Caco-2 (cell line): ENCODE measurements at regions not wholly inside any gene's neighbourhood (a gene's known extent, or its start where the extent isn't known, plus 50 kb on each side); places are given as distances from the start of the nearest gene placed in this dataset.

Source experiments
- BruUV-seq: library from RNA; stranded (reverse); fragments of 400-500 nt; replicated peaks from 2 replicates; lab custom pipeline; 2021; lab: Mats Ljungman, UMichigan
- CTCF ChIA-PET: fragments of 300-600 bp; sonication (Branson Sonifier 250); formaldehyde crosslinking; loops from one replicate; lab custom pipeline; 2022; ENCODE audit warnings: antibody characterized with exemption; lab: Charles Lee
- POLR2A ChIA-PET: fragments of 300-600 bp; sonication (Branson Sonifier 250); formaldehyde crosslinking; loops from one replicate; lab custom pipeline; 2022; ENCODE audit warnings: antibody characterized with exemption; lab: Charles Lee
- DNase-seq, 2 experiments: peaks; one replicate each; pipeline versions ENCODE4 v3.0.0 to v3.0.0-alpha.2; 2020 to 2022
- H3K27me3 ChIP-seq: replicated peaks from 2 replicates; pipeline ENCODE4 v1.6.0; 2011; ENCODE audit warnings: low read length; ENCODE audit not compliant: control insufficient read depth, insufficient read depth
- H3K36me3 ChIP-seq: 2 replicates; pipeline ENCODE4 v1.5.1; 2011; ENCODE audit warnings: low read length; ENCODE audit not compliant: control insufficient read depth, insufficient read depth
- H3K4me1 ChIP-seq: fragments of 250-450 bp; sonication (Bioruptor Pico); 2 replicates; pipeline ENCODE4 v1.5.1; 2020; ENCODE audit warnings: mild to moderate bottlenecking
- H3K4me3 ChIP-seq: 2 replicates; pipeline ENCODE4 v1.5.1; 2011; ENCODE audit warnings: low read depth, mild to moderate bottlenecking, control low read depth, low read length
- H3K9me3 ChIP-seq: fragments of 250-450 bp; sonication (Bioruptor Pico); 2 replicates; pipeline ENCODE4 v1.5.1; 2020; ENCODE audit warnings: mild to moderate bottlenecking, moderate library complexity
- H3K27ac Mint-ChIP-seq: one replicate; pipeline ENCODE4 v1.8.0; 2022; ENCODE audit warnings: mixed read lengths; ENCODE audit not compliant: unreplicated experiment
- H3K27me3 Mint-ChIP-seq: one replicate; pipeline ENCODE4 v1.8.0; 2022; ENCODE audit warnings: mixed read lengths; ENCODE audit not compliant: insufficient read depth, unreplicated experiment
- H3K36me3 Mint-ChIP-seq: one replicate; pipeline ENCODE4 v1.8.0; 2022; ENCODE audit warnings: mild to moderate bottlenecking, mixed read lengths; ENCODE audit not compliant: insufficient read depth, unreplicated experiment
- H3K4me1 Mint-ChIP-seq: one replicate; pipeline ENCODE4 v1.8.0; 2022; ENCODE audit warnings: low read depth, mixed read lengths; ENCODE audit not compliant: unreplicated experiment
- H3K4me3 Mint-ChIP-seq: one replicate; pipeline ENCODE4 v1.8.0; 2022; ENCODE audit warnings: mild to moderate bottlenecking, moderate library complexity, mixed read lengths; ENCODE audit not compliant: unreplicated experiment
- H3K9me3 Mint-ChIP-seq: one replicate; pipeline ENCODE4 v1.8.0; 2022; ENCODE audit warnings: mixed read lengths; ENCODE audit not compliant: unreplicated experiment
- intact Hi-C: fragments of 100-400 bp; cut with micrococcal nuclease; formaldehyde crosslinking; loops from one replicate; pipeline ENCODE4 v1.10.0; 2022; ENCODE audit not compliant: unreplicated experiment
- TF ChIP-seq, protein P1 (sequence below), 2 experiments: fragments of 200-600 bp in 1 of 2; IDR thresholded peaks; 1 replicate in 1 of 2; 2 replicates in 1 of 2; pipeline versions ENCODE4 v1.5.1 to v1.8.0; 2011 to 2022; ENCODE audit warnings: antibody characterized with exemption in 1 of 2, control low read depth in 1 of 2, inconsistent platforms in 1 of 2, low read depth in 1 of 2, low read length in 1 of 2, mild to moderate bottlenecking in 1 of 2, moderate library complexity in 1 of 2; ENCODE audit not compliant: insufficient read depth in 1 of 2, severe bottlenecking in 1 of 2, unreplicated experiment in 1 of 2

DNA sequence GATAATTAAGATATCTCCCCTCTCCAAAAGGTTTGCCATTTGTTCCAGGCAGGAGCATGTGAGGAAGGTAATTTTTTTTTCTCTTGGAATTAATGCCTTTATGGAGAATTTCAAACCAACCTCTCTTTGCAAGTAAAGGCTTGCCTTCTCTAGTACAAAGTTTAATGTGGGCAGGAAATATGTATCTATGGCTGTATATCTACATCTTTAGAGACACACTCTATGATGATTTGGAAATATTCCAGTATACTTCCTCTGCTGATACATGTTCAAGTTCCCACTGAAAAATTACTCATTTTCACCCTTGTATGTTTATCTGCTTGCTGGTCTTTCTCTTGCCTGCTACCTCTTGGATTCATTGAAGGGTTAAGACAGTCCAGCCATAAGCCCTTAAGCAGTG lies 83.5 kb upstream of the SEMA6A start:
- H3K27me3 Mint-ChIP-seq = no peaks in the 10 kb centered on the region
- Histone ChIP-seq H3K4me3 (no peak overlapping the region), H3K27me3 (no peaks in the 10 kb centered on the region), H3K4me1 (peaks cover 6% of the 10 kb centered on the region; the same call in 1 of the 2 replicates), H3K36me3 (no peaks in the 10 kb centered on the region), H3K9me3 (peaks cover 15% of the 10 kb centered on the region; the same call in 1 of the 2 replicates)
- BruUV-seq = no TSS peak
- no peak overlapping the region for H3K27ac Mint-ChIP-seq
- DNase-seq = no peak
- ChIA-PET CTCF (no interaction called here), POLR2A (no interaction called here)
- peaks cover 8% of the 10 kb centered on the region for H3K9me3 Mint-ChIP-seq
- H3K4me3 Mint-ChIP-seq = no peak overlapping the region
- no peaks in the 10 kb centered on the region for H3K36me3 Mint-ChIP-seq
- intact Hi-C loops = loop anchor here (5.0 kb wide), 1 partner anchor 81 kb away; no protein-coding TSS in a partner anchor
- peaks cover 7% of the 10 kb centered on the region for H3K4me1 Mint-ChIP-seq
- TF ChIP-seq, protein P1, sequence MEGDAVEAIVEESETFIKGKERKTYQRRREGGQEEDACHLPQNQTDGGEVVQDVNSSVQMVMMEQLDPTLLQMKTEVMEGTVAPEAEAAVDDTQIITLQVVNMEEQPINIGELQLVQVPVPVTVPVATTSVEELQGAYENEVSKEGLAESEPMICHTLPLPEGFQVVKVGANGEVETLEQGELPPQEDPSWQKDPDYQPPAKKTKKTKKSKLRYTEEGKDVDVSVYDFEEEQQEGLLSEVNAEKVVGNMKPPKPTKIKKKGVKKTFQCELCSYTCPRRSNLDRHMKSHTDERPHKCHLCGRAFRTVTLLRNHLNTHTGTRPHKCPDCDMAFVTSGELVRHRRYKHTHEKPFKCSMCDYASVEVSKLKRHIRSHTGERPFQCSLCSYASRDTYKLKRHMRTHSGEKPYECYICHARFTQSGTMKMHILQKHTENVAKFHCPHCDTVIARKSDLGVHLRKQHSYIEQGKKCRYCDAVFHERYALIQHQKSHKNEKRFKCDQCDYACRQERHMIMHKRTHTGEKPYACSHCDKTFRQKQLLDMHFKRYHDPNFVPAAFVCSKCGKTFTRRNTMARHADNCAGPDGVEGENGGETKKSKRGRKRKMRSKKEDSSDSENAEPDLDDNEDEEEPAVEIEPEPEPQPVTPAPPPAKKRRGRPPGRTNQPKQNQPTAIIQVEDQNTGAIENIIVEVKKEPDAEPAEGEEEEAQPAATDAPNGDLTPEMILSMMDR (IDR thresholded peaks at IDR 0.05; ENCODE audit: insufficient read depth in 1 of 2, low read depth in 1 of 2, low read length in 1 of 2, severe bottlenecking in 1 of 2, unreplicated experiment in 1 of 2) = no peak

DNA sequence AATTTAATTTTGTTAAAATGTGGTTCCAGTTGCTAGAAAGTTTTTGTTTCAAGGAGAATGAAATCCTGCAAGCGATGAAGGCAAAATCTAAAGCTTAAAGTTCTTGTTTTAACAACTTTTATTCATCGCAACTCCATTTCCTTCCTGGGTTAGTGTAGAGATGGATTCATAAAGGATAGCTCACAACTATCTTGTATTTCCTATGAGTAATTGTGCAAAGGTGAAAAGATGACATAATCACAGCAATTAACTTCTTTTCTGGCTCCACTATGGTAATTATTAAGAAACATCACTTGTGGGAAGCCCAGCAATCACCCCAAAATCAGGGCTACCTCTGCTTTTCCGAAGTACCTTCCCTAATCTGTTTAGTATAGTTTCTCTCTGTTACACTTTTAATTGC lies 80.8 kb upstream of the SEMA6A start:
- ChIA-PET POLR2A (no interaction called here), CTCF (no interaction called here)
- peaks cover 6% of the 10 kb centered on the region; the same call in 1 of the 2 replicates for H3K4me1 ChIP-seq
- no peaks in the 10 kb centered on the region for H3K36me3 ChIP-seq
- Mint-ChIP-seq H3K4me3 (no peak overlapping the region), H3K4me1 (peaks cover 7% of the 10 kb centered on the region), H3K27ac (no peak overlapping the region), H3K9me3 (no peaks in the 10 kb centered on the region), H3K36me3 (no peaks in the 10 kb centered on the region), H3K27me3 (no peaks in the 10 kb centered on the region)
- no peaks in the 10 kb centered on the region; the same call in 1 of the 2 replicates for H3K9me3 ChIP-seq
- TF ChIP-seq, protein P1 (IDR thresholded peaks at IDR 0.05; ENCODE audit: insufficient read depth in 1 of 2, low read depth in 1 of 2, low read length in 1 of 2, severe bottlenecking in 1 of 2, unreplicated experiment in 1 of 2) = no peak
- no TSS peak for BruUV-seq
- H3K4me3 ChIP-seq = no peak overlapping the region
- intact Hi-C loops = loop anchor here (5.0 kb wide), 1 partner anchor 78 kb away; no protein-coding TSS in a partner anchor
- H3K27me3 ChIP-seq = no peaks in the 10 kb centered on the region
- DNase-seq = no peak

- Histone ChIP-seq H3K36me3 (no peaks in the 10 kb centered on the region), H3K4me3 (no peak overlapping the region), H3K27me3 (no peaks in the 10 kb centered on the region), H3K9me3 (no peaks in the 10 kb centered on the region), H3K4me1 (peaks cover 6% of the 10 kb centered on the region; the same call in 1 of the 2 replicates)
- BruUV-seq = no TSS peak
- no peak for DNase-seq
- H3K4me1 Mint-ChIP-seq = peaks cover 7% of the 10 kb centered on the region
- no peaks in the 10 kb centered on the region for H3K9me3 Mint-ChIP-seq
- no peaks in the 10 kb centered on the region for H3K36me3 Mint-ChIP-seq
- H3K27ac Mint-ChIP-seq = no peak overlapping the region
- POLR2A ChIA-PET = no interaction called here
- H3K27me3 Mint-ChIP-seq = no peaks in the 10 kb centered on the region
- TF ChIP-seq, protein P1 (IDR thresholded peaks at IDR 0.05; ENCODE audit: insufficient read depth in 1 of 2, low read depth in 1 of 2, low read length in 1 of 2, severe bottlenecking in 1 of 2, unreplicated experiment in 1 of 2) = no peak
- intact Hi-C loops = loop anchor here (5.0 kb wide), 1 partner anchor 78 kb away; no protein-coding TSS in a partner anchor
- CTCF ChIA-PET = no interaction called here
- H3K4me3 Mint-ChIP-seq = no peak overlapping the region
Observed at GRCh38 chr5:116654925-116655324, 80.3 kb upstream of the SEMA6A start.
